NT2/D1 (cell line): ENCODE measurements at regions not wholly inside any gene's neighbourhood (a gene's known extent, or its start where the extent isn't known, plus 50 kb on each side); places are given as distances from the start of the nearest gene placed in this dataset.

Experiments
- DNase-seq: peaks from one replicate; pipeline ENCODE4 v3.0.0-alpha.2; 2011; ENCODE audit warnings: low read depth, low spot score
- H3K27me3 ChIP-seq: 2 replicates; pipeline ENCODE4 v1.6.0; 2011; ENCODE audit warnings: mild to moderate bottlenecking; ENCODE audit not compliant: insufficient read length, insufficient read depth
- H3K36me3 ChIP-seq: 2 replicates; pipeline ENCODE4 v1.6.1; 2011; ENCODE audit warnings: mild to moderate bottlenecking, low read length, mixed read lengths; ENCODE audit not compliant: insufficient read depth, insufficient read length
- H3K4me1 ChIP-seq: 2 replicates; pipeline ENCODE4 v1.5.1; 2011; ENCODE audit not compliant: insufficient read depth, insufficient read length
- H3K4me3 ChIP-seq: 2 replicates; pipeline ENCODE4 v1.5.1; 2011; ENCODE audit warnings: low read depth; ENCODE audit not compliant: insufficient read length
- H3K9ac ChIP-seq: 2 replicates; pipeline ENCODE4 v1.6.0; 2011; ENCODE audit warnings: low read depth; ENCODE audit not compliant: insufficient read length
- H3K9me3 ChIP-seq: 2 replicates; pipeline ENCODE4 v1.5.1; 2011; ENCODE audit warnings: mild to moderate bottlenecking, low read length; ENCODE audit not compliant: insufficient read depth
- SUZ12 ChIP-seq: IDR thresholded peaks from 2 replicates; pipeline ENCODE4 v1.6.1; 2011; ENCODE audit not compliant: insufficient read length, insufficient read depth; ENCODE audit errors: extremely low read depth
- YY1 ChIP-seq: IDR thresholded peaks from 2 replicates; pipeline ENCODE4 v1.6.1; 2011; ENCODE audit not compliant: insufficient read length, insufficient read depth
- ZNF274 ChIP-seq: IDR thresholded peaks from 2 replicates; pipeline ENCODE4 v1.6.1; 2011; ENCODE audit warnings: mild to moderate bottlenecking, low read depth, low read length

DNA sequence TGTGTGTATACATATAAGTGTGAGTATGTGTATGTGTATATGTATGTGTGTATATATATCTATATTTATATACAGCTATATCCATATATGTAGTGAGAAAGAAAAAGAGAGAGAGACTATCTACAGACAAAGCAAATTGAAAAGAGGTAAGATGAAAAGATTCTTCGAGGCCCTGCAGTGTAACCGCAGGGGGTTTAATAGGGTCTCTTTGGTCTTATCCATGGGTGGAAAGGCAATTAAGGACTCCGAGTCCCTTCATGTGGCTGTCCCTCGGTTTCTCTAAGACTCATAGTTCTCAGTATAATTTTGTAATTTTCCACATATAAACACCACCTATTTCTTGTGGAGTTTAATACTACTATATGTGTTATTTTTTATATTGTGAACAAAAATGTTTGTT, 50.6 kb upstream of the JAZF1 start:
- H3K4me1 ChIP-seq: peaks cover 3% of the 10 kb centered on the region
- no peak for TF ChIP-seq ZNF274
- no peak for TF ChIP-seq SUZ12
- no peak for TF ChIP-seq YY1

DNA sequence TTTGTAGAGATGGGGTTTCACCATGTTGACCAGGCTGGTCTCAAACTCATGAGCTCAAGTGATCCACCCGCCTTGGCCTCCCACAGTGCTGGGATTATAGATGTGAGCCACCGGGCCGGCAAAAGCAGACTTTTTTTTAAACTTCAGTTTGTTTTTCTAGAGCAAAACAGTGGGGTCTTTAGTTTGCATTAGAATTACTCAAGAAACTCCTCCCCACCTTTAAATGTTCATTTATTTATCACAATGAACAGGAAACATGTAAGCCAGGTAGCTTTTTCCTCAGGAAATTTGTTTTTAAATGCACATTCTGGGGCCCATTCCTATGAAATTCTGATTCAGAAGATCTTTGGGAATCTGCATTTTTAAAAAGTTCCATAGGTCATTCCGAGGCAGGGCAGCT, 56.0 kb upstream of the JAZF1 start:
- H3K36me3 ChIP-seq: no peaks in the 10 kb centered on the region
- no peaks in the 10 kb centered on the region for H3K9me3 ChIP-seq
- no peaks in the 10 kb centered on the region for H3K27me3 ChIP-seq
- H3K4me3 ChIP-seq: no peak overlapping the region
- TF ChIP-seq ZNF274 (no peak), SUZ12 (no peak), YY1 (no peak)
- H3K4me1 ChIP-seq: no peaks in the 10 kb centered on the region
- DNase-seq: no peak
- no peak overlapping the region for H3K9ac ChIP-seq

More for the DNA sequence above, 50.6 kb upstream of the JAZF1 start:
- no peak for DNase-seq
- Histone ChIP-seq H3K36me3 (no peaks in the 10 kb centered on the region), H3K9ac (no peak overlapping the region), H3K4me3 (no peak overlapping the region), H3K9me3 (no peaks in the 10 kb centered on the region), H3K27me3 (no peaks in the 10 kb centered on the region)

- Histone ChIP-seq H3K9me3 (no peaks in the 10 kb centered on the region), H3K36me3 (no peaks in the 10 kb centered on the region), H3K4me1 (no peaks in the 10 kb centered on the region), H3K4me3 (no peak overlapping the region), H3K9ac (no peak overlapping the region), H3K27me3 (no peaks in the 10 kb centered on the region)
- no peak for DNase-seq
- no peak for TF ChIP-seq ZNF274
- no peak for TF ChIP-seq SUZ12
- TF ChIP-seq YY1: no peak
These were observed 56.8 kb upstream of the JAZF1 start for GRCh38 chr7:28237363-28237762.

- no peak overlapping the region for H3K4me3 ChIP-seq
- no peaks in the 10 kb centered on the region for H3K36me3 ChIP-seq
- TF ChIP-seq YY1: no peak
- no peak for TF ChIP-seq ZNF274
- TF ChIP-seq SUZ12: no peak
- H3K27me3 ChIP-seq: no peaks in the 10 kb centered on the region
- no peaks in the 10 kb centered on the region for H3K9me3 ChIP-seq
- no peak overlapping the region for H3K9ac ChIP-seq
- H3K4me1 ChIP-seq: no peaks in the 10 kb centered on the region
- no peak for DNase-seq
These were observed 59.2 kb upstream of the JAZF1 start for GRCh38 chr7:28239823-28240204.

DNA sequence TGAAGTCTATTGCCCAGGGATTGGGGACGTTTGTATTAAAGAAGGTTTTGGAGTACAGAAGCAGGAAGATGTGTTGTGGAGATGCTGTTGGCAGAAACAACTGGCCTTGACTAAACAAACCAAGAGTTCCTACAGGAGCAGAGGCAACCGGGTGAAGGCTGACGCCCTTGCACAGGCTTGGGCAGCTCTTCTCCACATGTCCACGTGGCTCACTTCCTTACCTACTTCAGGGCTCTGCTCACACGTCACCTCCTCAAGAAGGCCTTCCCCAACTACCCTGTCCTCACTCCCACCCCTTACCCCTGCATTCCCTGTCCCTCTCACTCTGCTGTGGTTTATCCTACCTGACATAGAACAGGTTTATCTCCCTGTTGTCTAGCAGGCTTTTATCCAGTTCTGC, 59.9 kb upstream of the JAZF1 start:
- H3K36me3 ChIP-seq: no peaks in the 10 kb centered on the region
- TF ChIP-seq ZNF274 (no peak), YY1 (no peak), SUZ12 (no peak)
- no peak overlapping the region for H3K9ac ChIP-seq
- no peak overlapping the region for H3K4me3 ChIP-seq
- H3K4me1 ChIP-seq: no peaks in the 10 kb centered on the region
- no peak for DNase-seq
- no peaks in the 10 kb centered on the region for H3K9me3 ChIP-seq
- no peaks in the 10 kb centered on the region for H3K27me3 ChIP-seq

- Histone ChIP-seq H3K9me3 (0 out of 2 replicates have a peak, but pooled peaks cover 4% of the 10 kb centered on the region), H3K4me1 (no peaks in the 10 kb centered on the region), H3K4me3 (no peak overlapping the region), H3K36me3 (no peaks in the 10 kb centered on the region), H3K27me3 (no peaks in the 10 kb centered on the region), H3K9ac (no peak overlapping the region)
- no peak for DNase-seq
- TF ChIP-seq YY1 (no peak), SUZ12 (no peak), ZNF274 (no peak)
These were observed 63.3 kb upstream of the JAZF1 start for GRCh38 chr7:28243861-28244260.

GRCh38 chr7:28245123-28245878, 64.7 kb upstream of the JAZF1 start:
- TF ChIP-seq SUZ12 (no peak), ZNF274 (no peak), YY1 (no peak)
- no peaks in the 10 kb centered on the region for H3K36me3 ChIP-seq

GRCh38 chr7:28246921-28247461, 66.4 kb upstream of the JAZF1 start:
- H3K9me3 ChIP-seq: 0 out of 2 replicates have a peak, but pooled peaks cover 4% of the 10 kb centered on the region
- H3K4me1 ChIP-seq: no peaks in the 10 kb centered on the region
- no peaks in the 10 kb centered on the region for H3K27me3 ChIP-seq
- no peak overlapping the region for H3K4me3 ChIP-seq
- no peak for DNase-seq
- TF ChIP-seq SUZ12 (no peak), YY1 (no peak), ZNF274 (no peak)
- H3K9ac ChIP-seq: no peak overlapping the region
- no peaks in the 10 kb centered on the region for H3K36me3 ChIP-seq

More at GRCh38 chr7:28245123-28245878, 64.7 kb upstream of the JAZF1 start:
- Histone ChIP-seq H3K4me3 (no peak overlapping the region), H3K9me3 (0 out of 2 replicates have a peak, but pooled peaks cover 4% of the 10 kb centered on the region), H3K4me1 (no peaks in the 10 kb centered on the region), H3K27me3 (no peaks in the 10 kb centered on the region), H3K9ac (no peak overlapping the region)
- DNase-seq: no peak
